GM18511 (cell line): ENCODE measurements at regions not wholly inside any gene's neighbourhood (a gene's known extent, or its start where the extent isn't known, plus 50 kb on each side); places are given as distances from the start of the nearest gene placed in this dataset.

Experiments
- ATAC-seq: cut with Tn5 transposase; IDR thresholded peaks from one replicate; pipeline ENCODE4 v1.9.1; 2021; ENCODE audit warnings: mild to moderate bottlenecking, moderate library complexity; ENCODE audit not compliant: unreplicated experiment

DNA sequence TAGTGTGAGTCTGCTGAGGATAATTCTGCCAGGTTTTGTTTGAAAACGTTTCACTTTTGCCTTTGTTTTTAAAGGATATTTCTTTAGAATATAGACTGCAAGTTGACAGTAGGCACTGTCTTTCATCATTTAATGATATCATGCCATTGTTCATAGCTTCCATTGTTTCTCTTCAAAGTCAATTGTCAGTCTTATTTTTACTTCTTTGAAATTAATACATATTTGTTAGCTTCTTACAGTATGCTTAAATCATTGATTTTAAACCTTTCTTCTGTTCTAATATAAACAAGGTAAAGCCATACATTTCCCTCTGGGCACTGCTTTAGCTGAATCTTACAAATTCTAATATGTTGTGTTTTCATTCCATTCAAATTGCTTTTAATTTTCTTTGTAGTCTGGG, 62.3 kb upstream of the PARVA start:
- no peak for ATAC-seq

DNA sequence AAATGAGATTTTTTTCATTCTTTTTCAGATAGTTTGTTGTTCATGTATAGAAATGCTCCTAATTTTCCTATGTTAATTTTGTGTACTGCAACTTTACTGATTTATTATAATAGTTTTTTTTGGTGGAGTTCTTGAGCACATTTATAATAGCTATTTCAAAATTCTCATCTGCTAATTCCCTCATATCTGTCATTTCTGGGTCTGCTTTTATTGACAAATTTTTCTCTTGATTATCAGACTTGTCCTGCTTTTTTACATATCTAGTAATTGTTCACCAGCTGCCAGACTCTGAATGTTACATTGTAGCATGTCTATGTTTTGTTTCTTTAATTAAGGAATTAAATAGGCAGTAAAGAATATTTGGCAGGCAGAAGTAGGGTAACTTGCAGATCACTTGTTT, 60.9 kb upstream of the PARVA start:
- no peak for ATAC-seq

DNA sequence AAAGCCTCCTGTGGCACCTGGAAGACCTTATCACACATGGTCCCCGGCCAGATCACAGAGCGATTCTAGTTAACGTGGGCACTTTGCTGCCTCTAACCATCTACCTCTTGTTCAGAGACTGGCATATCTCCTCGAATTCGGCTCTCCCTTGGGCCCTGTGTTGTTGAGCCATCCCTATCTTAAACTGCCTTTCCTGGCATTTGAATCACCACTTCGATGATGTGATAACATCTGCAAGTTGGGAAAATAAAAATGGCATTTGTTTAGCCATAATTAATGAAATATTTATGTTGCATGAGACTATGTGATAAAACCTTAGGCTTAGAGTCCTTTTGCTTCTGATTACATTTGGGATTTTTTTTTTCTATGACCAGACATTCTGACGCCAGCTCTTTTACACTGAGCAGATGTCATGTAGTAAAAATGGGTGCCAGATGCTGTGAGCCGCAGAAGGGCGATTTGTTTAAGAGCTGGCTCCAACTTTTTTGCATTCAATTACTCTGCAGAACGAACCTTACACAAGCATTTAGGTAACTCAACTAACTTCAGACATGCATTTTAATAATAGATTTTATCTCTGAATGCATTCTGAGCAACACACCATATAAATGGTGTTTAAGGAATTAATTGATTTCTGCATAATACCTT, 58.5 kb upstream of the PARVA start:
- ATAC-seq, result no peak

DNA sequence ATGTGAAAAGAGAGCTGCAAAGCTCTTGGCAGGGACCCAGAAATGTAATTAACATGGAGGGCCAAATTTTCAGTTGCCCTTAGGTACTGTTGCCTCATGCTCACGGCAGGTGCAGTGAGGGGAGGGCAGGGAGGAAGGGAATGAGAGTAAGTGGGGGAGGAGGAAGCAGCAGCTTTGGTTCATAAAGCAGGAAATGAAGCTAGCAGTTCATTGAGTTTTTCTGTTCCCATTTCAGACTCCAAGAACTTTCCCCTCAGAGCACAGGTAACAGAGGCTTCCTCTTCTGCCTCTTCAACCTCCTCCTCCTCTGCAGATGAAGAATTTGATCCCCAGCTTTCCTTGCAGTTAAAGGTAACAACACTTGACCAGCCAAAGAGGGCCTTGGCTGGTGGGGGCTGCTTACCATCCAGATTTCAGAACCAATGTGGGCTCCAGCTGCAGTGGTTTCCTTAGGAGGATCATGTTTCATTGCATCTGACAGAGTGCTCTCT, 57.9 kb upstream of the PARVA start:
- peak; percentile 50 for ATAC-seq

DNA sequence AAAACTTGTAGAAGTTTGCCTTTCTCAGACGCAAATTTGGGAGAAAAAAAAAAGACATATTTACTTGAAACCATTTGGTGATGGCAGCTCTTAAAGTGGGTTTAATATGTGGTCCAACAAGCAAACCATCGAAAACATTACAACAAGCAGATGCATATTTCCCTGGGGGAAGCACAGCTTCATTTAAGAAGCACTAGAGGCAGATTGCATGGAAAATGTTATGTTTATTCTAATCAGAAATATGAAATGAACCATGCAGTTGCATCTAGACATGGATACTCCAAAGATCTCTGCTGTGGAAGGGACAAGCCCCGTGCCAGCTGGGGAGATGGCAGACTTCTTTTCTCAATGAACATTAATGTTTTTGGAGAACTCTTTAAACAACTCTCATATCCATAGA, 57.4 kb upstream of the PARVA start:
- no peak for ATAC-seq

DNA sequence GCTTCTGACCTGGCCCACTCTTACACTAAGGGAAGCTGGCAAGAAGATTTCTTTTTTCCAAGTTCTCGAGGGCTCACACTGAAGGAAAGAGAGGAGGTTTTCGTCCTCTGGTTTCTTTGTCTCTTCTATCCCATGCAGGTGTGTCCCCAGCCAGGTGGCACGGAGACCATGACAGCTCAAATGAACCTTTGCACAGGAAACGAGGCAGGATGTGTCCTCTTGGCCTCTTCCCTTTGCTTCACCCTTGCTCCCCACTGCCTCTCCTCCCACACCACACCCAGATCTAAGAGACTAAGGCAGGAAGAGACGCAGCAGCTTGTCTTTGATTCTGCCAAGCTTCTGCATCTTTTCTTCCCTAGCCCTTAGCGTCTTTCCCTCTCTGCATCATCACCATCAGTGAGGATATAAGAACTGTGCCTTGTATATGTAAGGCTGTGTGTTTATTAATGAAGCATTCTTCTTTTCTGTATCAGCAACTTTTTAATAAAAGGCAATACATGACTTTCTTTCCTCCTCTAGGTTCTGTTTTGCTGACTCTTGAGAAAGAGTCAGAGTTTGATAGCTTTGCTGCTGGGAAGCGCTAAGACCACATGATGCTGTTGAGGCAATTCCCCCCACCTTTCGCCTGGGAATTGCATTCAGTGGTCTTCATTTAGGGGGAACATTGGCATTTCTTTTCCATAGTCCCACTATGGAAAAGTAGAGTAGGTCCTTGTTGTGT, 56.0 kb upstream of the PARVA start:
- ATAC-seq, result no peak

DNA sequence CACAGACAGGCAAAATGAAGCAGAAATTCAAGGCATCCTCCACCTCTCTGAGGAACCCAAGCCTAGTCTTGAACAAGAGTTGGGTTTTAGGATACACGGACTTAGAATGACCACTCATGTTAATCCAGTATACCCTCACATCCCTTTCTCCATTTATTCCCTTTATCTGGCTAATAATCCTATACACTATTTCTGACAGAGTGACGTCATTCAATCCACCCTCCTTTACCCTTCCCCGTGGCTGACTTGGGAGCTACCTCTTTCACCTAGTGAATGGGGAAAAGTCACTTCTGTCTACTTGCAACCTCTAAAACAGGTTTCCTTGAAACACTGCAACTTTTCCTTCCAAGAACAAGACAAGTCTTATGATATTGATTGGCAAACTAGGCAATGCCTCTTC, 52.8 kb upstream of the PARVA start:
- ATAC-seq, result no peak
